Ovary (tissue), 3 donors: ENCODE measurements at regions not wholly inside any gene's neighbourhood (a gene's known extent, or its start where the extent isn't known, plus 50 kb on each side); places are given as distances from the start of the nearest gene placed in this dataset.

Experiments used
- CTCF ChIP-seq, 3 donors: fragments of 450-650 bp in 2 of 3; fragments of 200-600 bp in 1 of 3; IDR thresholded peaks; one replicate each; pipeline versions ENCODE4 v1.5.1 to v1.8.0; 2016 to 2022; ENCODE audit warnings: antibody characterized with exemption in 3 of 3, mild to moderate bottlenecking in 1 of 3
- POLR2A ChIP-seq: fragments of 450-650 bp; IDR thresholded peaks from one replicate; pipeline ENCODE4 v1.6.1; 2017; ENCODE audit warnings: antibody characterized with exemption, mild to moderate bottlenecking, moderate library complexity
- donor health status: DM: no; HTN: no; CAD: no.

GRCh38 chr14:97640031-97640430, 842.8 kb downstream of the VRK1 start:
- no peak for TF ChIP-seq CTCF (IDR thresholded peaks at IDR 0.05)
- no peak for TF ChIP-seq POLR2A
